HFF-Myc (cell line): ENCODE measurements at regions not wholly inside any gene's neighbourhood (a gene's known extent, or its start where the extent isn't known, plus 50 kb on each side); places are given as distances from the start of the nearest gene placed in this dataset.

Experiments
- DNase-seq: peaks from one replicate; pipeline ENCODE4 v3.0.0-alpha.2; 2011; ENCODE audit warnings: low read depth; ENCODE audit errors: extremely low read depth
- H3K4me3 ChIP-seq: replicated peaks from 2 replicates; pipeline ENCODE4 v1.5.1; 2011; ENCODE audit warnings: low read depth, mild to moderate bottlenecking, control low read depth, low read length
- CTCF ChIP-seq: IDR thresholded peaks from 2 replicates; pipeline ENCODE4 v1.5.1; 2012; ENCODE audit warnings: mild to moderate bottlenecking, low read depth, low read length, control low read depth; ENCODE audit errors: missing control alignments

- TF ChIP-seq CTCF = peak; percentile 77
- peak; percentile 82 for DNase-seq
- H3K4me3 ChIP-seq = no peak overlapping the region
Observed at GRCh38 chr6:141562851-141563763, 569.6 kb upstream of the GJE1 start.

- no peak for DNase-seq
- no peak overlapping the region for H3K4me3 ChIP-seq
- no peak for TF ChIP-seq CTCF
Observed at GRCh38 chr6:141562186-141562811, 570.4 kb upstream of the GJE1 start.

- TF ChIP-seq CTCF = no peak
- H3K4me3 ChIP-seq = no peak overlapping the region
- no peak for DNase-seq
Observed at GRCh38 chr6:141561154-141561553, 571.6 kb upstream of the GJE1 start.

- DNase-seq = peak; percentile 60
Observed at GRCh38 chr6:141552463-141552862, 580.3 kb upstream of the GJE1 start.

GRCh38 chr6:141552031-141552430 lies 580.7 kb upstream of the GJE1 start:
- no peak overlapping the region for H3K4me3 ChIP-seq
- TF ChIP-seq CTCF = no peak
- no peak for DNase-seq

More at GRCh38 chr6:141552463-141552862, 580.3 kb upstream of the GJE1 start:
- no peak overlapping the region for H3K4me3 ChIP-seq
- TF ChIP-seq CTCF = no peak

- no peak overlapping the region for H3K4me3 ChIP-seq
- TF ChIP-seq CTCF = no peak
- no peak for DNase-seq
Observed at GRCh38 chr6:141551318-141551717, 581.4 kb upstream of the GJE1 start.
